ENCODE measurements at regions not wholly inside any gene's neighbourhood (a gene's known extent, or its start where the extent isn't known, plus 50 kb on each side); places are given as distances from the start of the nearest gene placed in this dataset.
A peak's percentile ranks its signal among the peaks of the same experiment; 100 is the strongest.

DNA sequence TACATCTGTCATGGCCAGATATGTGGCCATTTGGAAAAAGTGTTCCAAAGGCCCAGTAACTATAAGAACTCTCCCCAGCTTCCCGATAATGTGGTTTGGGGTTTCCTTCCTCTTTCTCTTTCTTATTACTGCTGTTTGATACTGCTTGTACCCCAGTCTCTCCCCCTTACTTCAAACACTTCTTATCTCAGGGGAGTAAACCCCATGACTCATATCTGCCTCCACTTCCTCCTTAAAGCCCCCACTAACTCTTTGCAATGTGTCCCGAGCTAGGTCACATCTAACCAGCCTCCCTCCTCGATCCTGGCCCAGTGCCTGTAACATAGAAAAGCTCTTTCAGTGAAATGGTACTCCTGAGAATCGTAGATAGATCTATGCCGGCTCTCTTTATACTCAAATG lies 82.4 kb upstream of the STARD13 start:
- ATAC-seq (no peak), DNase-seq (no peak)
- intact Hi-C loops (cut with DNase I, micrococcal nuclease) = no loop called here

DNA sequence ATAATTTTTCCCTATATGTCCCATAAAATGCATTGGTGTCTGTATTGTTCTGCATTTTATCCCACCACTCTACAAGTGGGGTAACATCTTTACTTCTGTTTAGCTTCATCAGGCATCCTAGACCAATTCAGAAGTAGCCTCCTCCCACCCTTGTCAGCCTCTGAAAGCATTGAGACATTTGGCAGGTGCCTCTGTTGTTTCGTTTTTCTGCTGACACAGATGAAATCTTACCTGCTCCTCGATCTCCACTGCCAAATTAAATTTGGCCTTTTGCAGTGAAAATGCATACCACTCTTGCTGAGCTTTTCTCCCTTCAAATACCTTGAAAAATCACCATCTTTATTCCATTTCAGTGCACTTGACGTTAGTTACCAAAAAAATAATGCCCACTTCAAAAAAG lies 83.5 kb upstream of the STARD13 start:
- intact Hi-C loops (cut with DNase I, micrococcal nuclease) = no loop called here
- ATAC-seq = no peak
- DNase-seq = no peak

DNA sequence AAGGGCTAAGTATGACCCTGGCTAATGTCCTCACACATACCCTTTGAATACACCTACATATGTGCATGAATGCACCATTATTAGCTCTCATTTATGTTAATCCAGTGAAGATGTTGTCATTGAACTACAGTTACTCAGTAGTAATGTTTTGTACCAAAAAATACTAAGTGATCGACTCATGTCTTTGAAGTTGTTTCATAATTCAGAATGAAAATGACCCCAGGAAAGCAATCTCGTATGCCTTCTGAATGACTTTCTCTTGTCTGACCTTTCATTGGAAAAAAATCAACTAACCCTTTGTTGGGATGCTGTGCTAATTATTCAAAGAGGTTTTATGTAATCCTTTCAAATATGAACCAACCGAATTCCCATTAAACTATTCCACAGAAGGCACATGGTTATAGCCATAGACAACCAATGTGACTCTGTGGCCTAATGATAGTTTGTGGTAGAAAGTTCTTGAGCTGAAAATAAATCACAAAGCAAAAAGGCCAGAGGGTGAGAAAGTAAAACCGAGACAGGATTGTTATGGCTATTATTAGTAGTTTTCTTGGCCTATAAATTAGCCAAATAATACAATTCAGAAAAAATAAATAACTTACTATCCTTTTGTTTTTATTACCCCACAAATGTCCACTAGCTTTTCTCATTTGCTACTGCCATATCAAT lies 86.8 kb upstream of the STARD13 start:
- DNase-seq (no peak), ATAC-seq (no peak)
- intact Hi-C loops (cut with DNase I, micrococcal nuclease) = no loop called here

DNA sequence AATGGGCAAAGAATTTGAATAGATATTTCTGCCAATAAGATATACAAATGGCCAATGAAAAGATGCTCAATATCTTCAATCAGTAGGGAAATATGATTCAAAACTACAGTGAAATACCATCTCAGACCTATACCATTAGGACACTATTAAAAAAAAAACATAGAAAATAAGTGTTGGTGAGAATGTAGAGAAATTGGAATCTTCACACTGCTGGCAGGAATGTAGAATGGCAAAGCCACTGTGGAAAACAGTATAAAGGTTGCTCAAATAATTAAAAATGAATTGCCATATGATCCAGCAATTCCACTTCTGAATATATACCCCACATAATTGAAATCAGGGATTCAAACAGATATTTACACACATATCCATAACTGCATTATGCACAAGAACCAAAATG lies 88.1 kb upstream of the STARD13 start:
- DNase-seq = no peak
- no peak for ATAC-seq
- intact Hi-C loops (cut with DNase I, micrococcal nuclease) = no loop called here

DNA sequence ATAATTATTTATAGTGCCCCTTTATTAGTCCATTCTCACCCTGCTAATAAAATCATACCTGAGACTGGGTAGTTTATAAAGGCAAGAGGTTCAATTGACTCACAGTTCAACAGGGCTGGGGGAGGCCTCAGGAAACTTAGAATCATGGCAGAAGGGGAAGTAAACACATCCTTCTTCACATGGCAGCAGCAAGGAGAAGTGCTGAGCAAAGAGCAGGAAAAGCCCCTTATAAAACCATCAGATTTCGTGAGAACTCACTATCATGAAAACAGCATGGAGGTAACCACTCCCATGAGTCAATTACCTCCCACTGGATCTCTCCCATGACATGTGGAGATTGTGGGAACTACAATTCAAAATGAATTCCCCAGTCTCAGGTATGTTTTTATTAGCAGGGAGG lies 89.9 kb upstream of the STARD13 start:
- ATAC-seq = peak; percentile 33
- intact Hi-C loops (cut with DNase I, micrococcal nuclease) = no loop called here
- DNase-seq = no peak

DNA sequence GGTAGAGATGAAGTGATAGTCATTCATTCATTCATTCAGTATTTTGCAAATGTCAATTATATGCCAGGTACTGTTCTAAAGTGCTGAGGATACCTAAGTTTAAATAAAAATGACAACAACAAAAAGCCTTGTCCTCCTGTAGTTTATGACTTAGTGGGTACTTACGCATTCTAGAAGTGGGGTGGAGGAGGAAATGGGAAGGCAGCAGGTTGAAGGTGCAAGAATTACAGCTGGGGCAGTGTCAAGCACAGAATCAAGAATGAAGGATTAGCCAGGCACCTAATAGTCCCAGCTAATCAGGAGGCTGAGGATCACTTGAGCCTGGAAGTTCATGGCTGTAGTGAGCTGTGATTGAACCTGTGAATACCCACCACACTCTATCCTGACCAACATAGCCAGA lies 90.7 kb upstream of the STARD13 start:
- intact Hi-C loops (cut with DNase I, micrococcal nuclease) = no loop called here
- DNase-seq (no peak), ATAC-seq (peak; percentile 90)

DNA sequence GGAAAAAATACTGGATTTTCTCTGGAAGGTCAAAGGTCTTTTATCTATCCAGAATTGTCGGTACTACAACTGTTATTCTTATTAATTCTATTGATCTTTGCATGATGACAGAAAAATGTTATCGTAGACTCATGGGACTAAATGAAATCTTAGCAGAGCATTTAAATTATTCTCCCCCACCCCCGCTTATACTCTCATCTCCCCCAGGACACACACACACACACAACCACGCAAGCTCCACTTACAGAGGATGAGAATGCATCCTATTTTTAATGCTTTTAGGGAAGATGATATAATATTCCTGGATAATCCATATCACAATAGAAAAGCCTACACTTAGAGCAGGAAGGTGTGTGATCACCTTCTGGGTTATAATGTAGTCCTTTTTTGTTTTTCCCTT lies 91.9 kb upstream of the STARD13 start:
- ATAC-seq = no peak
- no peak for DNase-seq
- intact Hi-C loops (cut with DNase I, micrococcal nuclease) = no loop called here

DNA sequence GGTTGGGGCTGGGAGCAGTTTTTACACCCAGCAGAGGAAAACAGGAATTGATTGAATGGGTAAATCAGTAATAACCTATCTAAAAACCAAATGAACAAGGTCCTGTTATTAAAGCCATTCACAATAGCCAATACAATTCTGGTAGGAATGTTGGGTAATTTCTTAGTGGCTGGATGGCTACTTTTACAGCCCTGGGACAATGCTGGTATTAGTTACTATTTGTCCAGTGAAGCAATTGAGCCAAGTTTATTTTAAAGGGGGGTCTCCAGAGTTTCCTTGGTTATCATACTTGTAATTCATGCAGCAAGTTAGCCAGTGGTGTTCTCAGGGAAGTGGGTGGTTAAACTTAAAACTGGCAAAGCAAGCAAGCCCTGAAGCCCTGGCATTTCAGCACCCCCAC lies 92.3 kb upstream of the STARD13 start:
- DNase-seq (no peak), ATAC-seq (no peak)
- intact Hi-C loops (cut with DNase I, micrococcal nuclease) = no loop called here

DNA sequence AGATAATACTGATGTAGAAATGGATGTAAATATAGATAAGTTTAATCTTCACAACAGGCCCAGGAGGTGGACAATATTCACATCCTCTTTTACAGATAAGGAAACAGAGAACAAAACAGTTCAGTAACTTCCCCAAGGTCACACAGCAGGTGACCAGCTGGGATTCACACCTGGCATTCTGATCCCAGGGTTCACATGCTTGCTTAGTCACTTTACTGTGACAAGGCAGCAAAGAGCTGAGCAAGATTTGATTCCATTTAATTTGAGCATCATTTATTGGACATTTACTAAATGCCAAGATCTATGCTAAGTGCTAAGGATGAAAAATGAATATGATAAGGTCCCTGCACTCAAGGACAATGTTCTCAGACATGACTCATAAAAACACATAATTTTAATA lies 94.1 kb upstream of the STARD13 start:
- ATAC-seq (peak; percentile 47), DNase-seq (no peak)
- intact Hi-C loops (cut with DNase I, micrococcal nuclease) = no loop called here

DNA sequence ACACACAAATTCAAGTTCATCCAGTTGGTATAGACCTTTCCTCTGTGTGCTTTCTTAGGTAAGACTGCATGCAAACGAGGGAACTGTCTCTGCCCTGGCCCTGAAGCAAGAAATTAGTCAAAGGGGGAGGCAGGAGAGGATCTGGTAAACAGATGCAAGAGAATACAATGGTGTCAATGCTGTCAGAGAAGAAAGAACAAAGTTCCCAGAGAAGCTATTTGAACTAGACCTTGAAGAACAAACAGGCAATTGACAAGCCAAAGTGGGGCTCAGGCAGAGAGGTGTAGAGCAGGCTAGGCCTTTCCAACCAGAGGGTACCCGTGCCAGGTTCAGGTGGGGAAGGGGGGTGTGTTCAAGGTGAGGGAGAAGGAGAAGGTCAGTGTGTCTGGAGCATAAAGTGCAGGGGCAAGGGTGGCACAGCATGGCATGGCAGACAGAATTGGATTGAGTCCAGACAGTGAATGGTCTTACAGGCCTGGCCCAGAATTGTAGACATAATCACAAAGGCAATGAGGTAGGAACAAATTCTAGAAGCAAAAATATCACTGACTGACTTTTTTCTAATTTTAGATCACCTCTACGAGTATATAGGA lies 95.0 kb upstream of the STARD13 start:
- no peak for ATAC-seq
- intact Hi-C loops (cut with DNase I, micrococcal nuclease) = no loop called here
- DNase-seq = no peak

DNA sequence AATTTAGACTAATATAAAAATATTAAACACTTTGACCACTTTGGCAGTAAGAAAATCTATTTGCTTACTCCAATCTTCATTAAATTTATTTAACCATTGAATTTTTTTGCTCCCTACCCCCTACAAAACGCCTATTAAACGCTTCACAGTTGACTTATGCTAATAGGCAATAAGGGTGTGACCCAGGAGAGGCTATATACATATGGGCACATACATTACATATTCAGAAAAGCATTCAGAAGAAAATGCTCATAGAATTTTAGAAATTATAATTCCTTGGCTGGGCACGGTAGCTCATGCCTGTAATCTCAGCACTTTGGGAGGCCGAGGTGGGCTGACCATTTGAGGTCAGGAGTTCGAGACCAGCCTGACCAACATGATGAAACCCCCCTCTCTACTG lies 95.6 kb upstream of the STARD13 start:
- intact Hi-C loops (cut with DNase I, micrococcal nuclease) = no loop called here
- ATAC-seq (no peak), DNase-seq (no peak)

DNA sequence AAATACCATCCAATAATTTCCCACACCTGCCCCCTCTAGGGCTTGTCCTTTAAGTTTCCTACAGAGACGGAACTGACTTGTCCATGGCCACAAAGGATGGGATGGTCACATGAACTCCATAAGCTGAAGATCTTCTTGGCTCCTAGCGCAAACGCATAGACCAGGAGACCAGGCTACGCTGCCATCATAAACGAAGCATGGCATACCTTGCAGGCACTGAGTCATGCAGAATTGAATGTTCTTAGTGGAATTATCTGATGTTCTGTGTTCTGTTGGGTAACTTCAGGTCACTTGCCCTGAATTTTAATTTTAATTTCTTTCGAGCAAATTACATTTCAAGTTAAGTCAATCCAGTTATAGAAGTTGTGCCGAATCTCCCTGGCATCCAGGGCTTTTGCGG lies 96.4 kb upstream of the STARD13 start:
- intact Hi-C loops (cut with DNase I, micrococcal nuclease) = no loop called here
- no peak for ATAC-seq
- DNase-seq = no peak

DNA sequence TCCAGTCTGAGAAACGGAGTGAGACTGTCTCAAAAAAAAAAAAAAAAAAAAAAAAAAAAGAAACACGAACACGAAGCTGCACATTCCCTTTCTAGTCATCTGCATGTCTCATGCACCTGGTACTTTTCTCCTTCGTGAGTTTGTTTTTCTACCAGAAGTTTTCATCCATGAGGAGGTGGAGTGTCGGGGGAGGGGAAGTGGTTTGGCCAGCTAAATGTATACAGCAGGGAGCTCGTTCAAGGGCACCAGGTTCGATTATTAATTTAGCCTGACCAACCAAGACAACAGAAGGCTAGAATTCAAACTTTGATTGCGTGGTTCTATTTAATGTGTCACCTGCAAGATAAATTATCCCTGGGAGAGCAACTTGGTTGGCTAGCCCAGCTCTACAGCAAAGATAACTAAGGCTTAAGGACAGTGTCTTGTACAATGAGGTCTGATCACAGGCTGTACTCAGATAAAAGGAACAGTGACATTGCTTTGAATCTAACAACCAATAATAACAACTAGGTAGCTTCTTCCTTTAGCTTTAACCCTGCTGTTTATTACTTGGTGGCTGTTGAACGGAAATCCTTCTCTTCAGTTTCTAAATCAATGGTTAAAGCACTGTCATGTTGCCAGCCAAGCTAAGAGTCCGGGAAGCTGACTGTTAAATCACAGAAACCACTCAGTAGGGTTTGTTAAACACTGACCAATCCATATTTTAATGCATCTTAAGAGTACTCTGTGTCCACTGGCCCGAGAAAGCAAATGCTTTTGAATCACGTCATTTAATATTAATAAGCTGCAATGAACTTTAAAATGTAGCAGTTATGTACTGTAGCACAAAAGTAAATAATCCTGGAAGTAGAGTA lies 98.4 kb upstream of the STARD13 start:
- no peak for DNase-seq
- intact Hi-C loops (cut with DNase I, micrococcal nuclease) = no loop called here
- no peak for ATAC-seq

DNA sequence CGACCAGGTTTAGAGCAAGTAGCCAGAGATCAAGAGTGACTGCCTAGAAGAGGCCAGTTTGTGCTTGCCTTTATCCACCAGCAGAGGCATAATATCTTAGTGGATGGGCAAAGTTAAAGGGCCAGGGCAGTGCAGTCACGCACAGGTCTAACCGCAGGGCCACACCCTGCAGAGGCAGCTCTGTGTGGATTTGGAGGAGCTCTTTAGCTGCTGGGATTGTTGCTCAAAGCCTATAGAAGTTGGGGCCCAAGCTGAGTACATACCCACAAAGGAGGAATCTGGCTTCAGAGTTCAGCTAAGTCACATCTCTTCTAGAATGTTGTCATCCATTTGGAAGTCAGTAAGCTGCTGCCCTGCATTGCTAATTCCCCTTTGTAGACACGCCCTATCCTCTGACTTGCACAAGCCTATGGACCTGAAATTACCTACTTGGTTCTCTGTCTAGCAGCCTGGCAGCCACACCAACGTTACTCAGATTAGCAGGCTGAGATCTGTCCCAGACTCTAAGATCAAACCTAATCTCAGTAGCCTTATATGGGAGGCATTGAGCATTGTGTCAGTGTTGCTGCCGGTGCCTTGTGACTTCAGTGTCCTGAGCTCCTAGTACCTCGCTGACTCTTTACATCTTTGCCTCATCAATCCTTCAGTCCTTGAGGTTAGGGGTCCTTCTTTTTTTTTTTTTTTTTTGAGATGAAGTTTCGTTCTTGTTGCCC lies 102.9 kb upstream of the STARD13 start:
- peak; percentile 72 for ATAC-seq

DNA sequence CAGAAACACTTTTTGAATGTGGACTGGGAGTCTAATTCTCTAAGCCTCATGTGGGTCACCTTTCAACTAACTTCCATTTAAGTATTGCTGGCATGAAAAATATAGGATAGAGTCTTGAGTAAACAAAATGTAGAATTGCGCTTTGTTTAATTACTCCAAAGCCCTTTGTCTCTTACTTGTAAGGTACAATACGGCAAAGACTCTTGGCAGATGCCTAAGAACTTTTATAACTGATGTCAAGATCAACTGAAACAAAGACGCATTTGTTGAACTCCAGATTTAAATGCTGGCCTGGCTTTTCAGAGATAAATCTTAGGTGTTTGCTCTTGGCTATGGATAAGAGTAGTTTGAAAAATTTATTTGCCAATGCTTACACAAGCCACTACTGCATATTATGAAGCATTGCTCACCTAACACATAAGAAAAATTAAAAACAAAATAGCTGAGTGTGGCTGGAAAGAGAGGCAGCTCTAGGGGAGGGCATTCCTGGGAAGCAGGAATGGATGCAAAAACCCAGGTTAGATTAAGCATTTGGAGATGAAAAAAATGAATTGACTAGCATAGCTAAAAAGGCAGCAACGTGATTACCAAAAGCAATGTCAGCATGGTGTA lies 107.3 kb upstream of the STARD13 start:
- peak; percentile 85 for ATAC-seq
- DNase-seq = no peak
- intact Hi-C loops (cut with DNase I, micrococcal nuclease) = no loop called here

More for the DNA sequence above, 102.9 kb upstream of the STARD13 start:
- intact Hi-C loops (cut with DNase I, micrococcal nuclease) = no loop called here
- DNase-seq = no peak

DNA sequence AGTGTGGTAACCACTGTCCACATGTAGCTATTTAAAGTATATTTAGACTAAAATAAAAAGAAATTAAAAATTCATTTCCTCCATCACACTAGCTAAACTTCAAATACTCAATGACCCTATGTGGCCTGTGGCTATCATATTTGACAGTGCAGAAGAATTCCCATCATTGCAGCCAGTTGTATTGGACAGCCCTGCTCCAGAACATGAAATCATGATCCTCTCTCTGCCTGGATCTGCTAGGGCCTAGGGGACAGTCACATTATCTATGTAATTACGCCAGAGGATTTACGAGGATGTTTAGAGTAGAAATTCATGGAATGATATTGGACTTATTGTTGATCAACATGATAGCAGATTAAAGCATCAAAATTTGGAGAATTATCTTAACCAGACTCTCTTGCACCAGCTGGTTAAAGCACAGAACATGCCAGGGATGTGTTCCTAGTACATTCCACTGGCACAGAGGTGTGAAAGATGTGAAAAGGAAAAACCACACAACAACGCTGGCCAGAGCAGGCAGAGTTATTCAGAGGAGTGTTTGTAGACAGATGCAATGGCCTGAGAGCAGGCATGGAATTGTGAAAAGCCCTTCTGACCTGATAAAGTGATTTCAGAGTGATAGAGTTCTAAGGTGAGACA lies 108.9 kb upstream of the STARD13 start:
- intact Hi-C loops (cut with DNase I, micrococcal nuclease) = no loop called here
- DNase-seq = no peak
- ATAC-seq = no peak

DNA sequence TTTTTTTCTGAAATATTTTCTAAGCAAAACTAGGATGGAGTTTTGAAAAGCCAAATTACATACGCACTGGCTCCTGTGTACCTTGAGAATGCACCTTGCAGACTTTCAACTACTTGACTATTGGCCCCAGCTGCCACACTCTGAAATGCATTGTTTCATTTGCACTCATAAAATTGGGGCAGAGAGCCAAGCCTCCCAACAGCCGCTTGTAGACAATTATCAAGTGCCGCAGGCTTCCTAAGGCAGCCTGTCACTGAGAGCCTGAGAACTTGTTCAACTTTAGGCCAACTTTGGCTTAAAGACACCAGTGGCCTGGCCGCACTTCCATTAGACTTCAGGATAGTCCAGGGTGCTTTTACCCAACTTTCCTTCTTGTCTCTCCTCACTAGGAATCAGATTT lies 115.7 kb upstream of the STARD13 start:
- peak; percentile 98 for ATAC-seq
- intact Hi-C loops (cut with DNase I, micrococcal nuclease) = no loop called here
- DNase-seq = peak; percentile 64 to 70

DNA sequence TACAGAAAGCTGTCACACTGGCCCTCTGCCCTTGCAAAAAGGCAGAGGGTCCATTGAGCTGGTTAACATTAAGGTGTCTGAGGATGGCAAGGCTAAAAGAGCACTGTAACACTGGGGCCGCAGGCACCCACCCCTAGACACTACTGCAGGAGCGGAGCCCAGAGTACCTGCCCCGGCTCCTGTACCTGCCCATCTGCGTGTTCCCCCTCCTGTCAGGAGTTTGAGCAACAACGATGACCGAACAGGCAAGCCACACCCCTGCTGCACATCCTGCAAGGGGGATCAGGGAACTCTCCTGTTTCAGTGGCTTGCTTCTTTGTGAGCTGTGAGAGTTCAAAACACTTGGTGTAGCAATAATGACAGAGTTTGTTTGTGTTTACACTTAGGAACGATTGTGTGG lies 117.4 kb upstream of the STARD13 start:
- no peak for DNase-seq
- no peak for ATAC-seq
- intact Hi-C loops (cut with DNase I, micrococcal nuclease) = no loop called here

DNA sequence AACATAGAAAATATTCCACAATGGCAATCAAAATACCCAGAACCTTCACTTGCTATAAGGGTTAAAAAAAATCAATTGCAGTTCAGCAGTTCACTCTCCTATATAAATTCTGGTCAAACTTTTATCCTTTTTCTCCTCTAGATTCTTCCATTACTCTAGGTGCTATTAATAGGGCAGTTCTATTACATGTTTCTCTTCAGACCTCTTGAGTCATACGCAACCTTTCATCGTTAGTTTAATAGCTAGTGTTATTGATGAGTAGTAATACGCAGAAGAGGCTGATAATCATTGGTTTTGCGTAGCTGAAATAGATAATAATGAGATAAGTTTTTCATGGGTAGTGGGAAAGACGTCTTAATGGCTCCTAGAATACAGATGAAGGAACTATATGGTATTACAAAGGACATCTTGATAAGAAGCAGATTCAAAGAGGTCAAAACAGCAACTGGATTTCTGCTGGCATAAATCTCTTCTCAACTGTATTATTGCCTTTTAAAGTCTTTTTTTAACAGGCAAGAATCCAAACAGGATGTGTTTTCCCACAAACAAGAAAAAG lies 118.3 kb upstream of the STARD13 start:
- DNase-seq (no peak), ATAC-seq (no peak)
- intact Hi-C loops (cut with DNase I, micrococcal nuclease) = no loop called here

Data from left colon (tissue), 2 donors.